Thoracic aorta (tissue), 2 donors: ENCODE measurements at regions not wholly inside any gene's neighbourhood (a gene's known extent, or its start where the extent isn't known, plus 50 kb on each side); places are given as distances from the start of the nearest gene placed in this dataset.

Experiments
- ATAC-seq: fragments of 150-250 bp; one replicate; pipeline ENCODE4 v1.8.0; 2017; ENCODE audit warnings: low read depth; ENCODE audit not compliant: insufficient number of reproducible peaks, low FRiP score
- DNase-seq: peaks from one replicate; pipeline ENCODE4 v3.0.0-alpha.2; 2020; ENCODE audit warnings: low spot score
- H3K27ac ChIP-seq, 2 donors: fragments of 200-600 bp; sonication (generic); 1 replicate in 1 of 2; 2 replicates in 1 of 2; pipeline ENCODE4 v1.5.1; 2016; ENCODE audit warnings: mild to moderate bottlenecking in 2 of 2, moderate library complexity in 2 of 2
- H3K27me3 ChIP-seq: fragments of 200-600 bp; sonication (generic); replicated peaks from 2 replicates; pipeline ENCODE4 v1.6.0; 2016; ENCODE audit warnings: mild to moderate bottlenecking; ENCODE audit not compliant: insufficient read depth
- H3K36me3 ChIP-seq: fragments of 200-600 bp; sonication (generic); one replicate; pipeline ENCODE4 v1.5.1; 2016
- H3K4me1 ChIP-seq, 2 donors: fragments of 200-600 bp; sonication (generic); 1 replicate in 1 of 2; 2 replicates in 1 of 2; pipeline versions ENCODE4 v1.5.1 to v1.6.0; 2016; ENCODE audit warnings: low read depth in 2 of 2, mild to moderate bottlenecking in 1 of 2; ENCODE audit not compliant: control insufficient read depth in 1 of 2
- H3K4me3 ChIP-seq: fragments of 200-600 bp; sonication (generic); 2 replicates; pipeline ENCODE4 v1.5.1; 2016; ENCODE audit warnings: mild to moderate bottlenecking
- H3K9me3 ChIP-seq: fragments of 200-600 bp; sonication (generic); 2 replicates; pipeline ENCODE4 v1.5.1; 2016
- CTCF ChIP-seq: fragments of 200-600 bp; sonication (generic); IDR thresholded peaks from one replicate; pipeline ENCODE4 v1.5.1; 2019; ENCODE audit warnings: antibody characterized with exemption

GRCh38 chr2:41647468-41648050 lies 400.3 kb upstream of the PKDCC start:
- no peak for ATAC-seq

GRCh38 chr2:41657226-41657625 lies 390.6 kb upstream of the PKDCC start:
- Histone ChIP-seq H3K4me3 (no peak overlapping the region), H3K9me3 (no peaks in the 10 kb centered on the region), H3K36me3 (no peaks in the 10 kb centered on the region), H3K27ac (no peak overlapping the region), H3K4me1 (no peaks in the 10 kb centered on the region), H3K27me3 (no peaks in the 10 kb centered on the region)
- ATAC-seq (no peak), DNase-seq (no peak)
- no peak for TF ChIP-seq CTCF

More at GRCh38 chr2:41647468-41648050, 400.3 kb upstream of the PKDCC start:
- Histone ChIP-seq H3K27me3 (no peaks in the 10 kb centered on the region), H3K9me3 (no peaks in the 10 kb centered on the region), H3K4me1 (peaks cover 4 to 19% of the 10 kb centered on the region in 2 donors), H3K27ac (peak overlapping the region; percentile 50 to 81), H3K36me3 (no peaks in the 10 kb centered on the region), H3K4me3 (no peak overlapping the region)
- no peak for TF ChIP-seq CTCF
- no peak for DNase-seq

GRCh38 chr2:41659758-41660157 lies 388.1 kb upstream of the PKDCC start:
- Histone ChIP-seq H3K27me3 (no peaks in the 10 kb centered on the region), H3K4me1 (no peaks in the 10 kb centered on the region), H3K36me3 (no peaks in the 10 kb centered on the region), H3K27ac (no peak overlapping the region), H3K9me3 (no peaks in the 10 kb centered on the region), H3K4me3 (no peak overlapping the region)
- no peak for ATAC-seq
- no peak for TF ChIP-seq CTCF
- DNase-seq = no peak

GRCh38 chr2:41662461-41662860 lies 385.4 kb upstream of the PKDCC start:
- H3K4me1 ChIP-seq = no peaks in the 10 kb centered on the region
- no peak for ATAC-seq
- H3K4me3 ChIP-seq = no peak overlapping the region
- no peaks in the 10 kb centered on the region for H3K9me3 ChIP-seq
- no peaks in the 10 kb centered on the region for H3K27me3 ChIP-seq
- H3K36me3 ChIP-seq = no peaks in the 10 kb centered on the region
- no peak for TF ChIP-seq CTCF
- no peak overlapping the region for H3K27ac ChIP-seq
- no peak for DNase-seq

GRCh38 chr2:41663056-41663455 lies 384.8 kb upstream of the PKDCC start:
- no peaks in the 10 kb centered on the region for H3K36me3 ChIP-seq
- no peak for DNase-seq
- H3K4me3 ChIP-seq = no peak overlapping the region
- TF ChIP-seq CTCF = no peak
- H3K27me3 ChIP-seq = no peaks in the 10 kb centered on the region
- no peaks in the 10 kb centered on the region for H3K9me3 ChIP-seq
- H3K4me1 ChIP-seq = no peaks in the 10 kb centered on the region
- no peak overlapping the region for H3K27ac ChIP-seq
- no peak for ATAC-seq
